NCI-H2081 treated with DMSO at 0.1 percent for 48 hours (cell line): ENCODE measurements at regions not wholly inside any gene's neighbourhood (a gene's known extent, or its start where the extent isn't known, plus 50 kb on each side); places are given as distances from the start of the nearest gene placed in this dataset.
"Not testable (repeated sequence)": the region's sequence is repeated elsewhere in the genome, so short reads cannot be mapped to it uniquely, and the experiment has no call there.

Experiments
- DNase-seq: peaks from one replicate; lab custom pipeline; 2025; lab: John Stamatoyannopoulos, UW

GRCh38 chr11:134866981-134867675 lies 455.1 kb upstream of the B3GAT1 start:
- DNase-seq: no peak

GRCh38 chr11:134866215-134866614 lies 454.2 kb upstream of the B3GAT1 start:
- no peak for DNase-seq

- DNase-seq: no peak
Measured at GRCh38 chr11:134864968-134865305, 452.9 kb upstream of the B3GAT1 start.

GRCh38 chr11:134864233-134864967 lies 452.4 kb upstream of the B3GAT1 start:
- no peak for DNase-seq

- DNase-seq: no peak
Measured at GRCh38 chr11:134863294-134863693, 451.3 kb upstream of the B3GAT1 start.

- DNase-seq: no peak
Measured at GRCh38 chr11:134862587-134863195, 450.6 kb upstream of the B3GAT1 start.

- DNase-seq: no peak
Measured at GRCh38 chr11:134862105-134862502, 450.1 kb upstream of the B3GAT1 start.

GRCh38 chr11:134861490-134862104 lies 449.6 kb upstream of the B3GAT1 start:
- DNase-seq: no peak

GRCh38 chr11:134858783-134859480 lies 446.9 kb upstream of the B3GAT1 start:
- DNase-seq: no peak

- no peak for DNase-seq
Measured at GRCh38 chr11:134857035-134857434, 445.0 kb upstream of the B3GAT1 start.

- DNase-seq: no peak
Measured at GRCh38 chr11:134856056-134856971, 444.3 kb upstream of the B3GAT1 start.

GRCh38 chr11:134853992-134854991 lies 442.2 kb upstream of the B3GAT1 start:
- DNase-seq: no peak

- not testable (repeated sequence) for DNase-seq
Measured at GRCh38 chr11:134851503-134852224, 439.6 kb upstream of the B3GAT1 start.

- no peak for DNase-seq
Measured at GRCh38 chr11:134850566-134850965, 438.5 kb upstream of the B3GAT1 start.

GRCh38 chr11:134849833-134850232 lies 437.8 kb upstream of the B3GAT1 start:
- no peak for DNase-seq

- no peak for DNase-seq
Measured at GRCh38 chr11:134847083-134847715, 435.2 kb upstream of the B3GAT1 start.

GRCh38 chr11:134846328-134847082 lies 434.5 kb upstream of the B3GAT1 start:
- DNase-seq: no peak
